Gastrocnemius medialis (tissue), 4 donors: ENCODE measurements at regions not wholly inside any gene's neighbourhood (a gene's known extent, or its start where the extent isn't known, plus 50 kb on each side); places are given as distances from the start of the nearest gene placed in this dataset.

Experiments
- ATAC-seq, 2 donors: fragments of 150-250 bp; one replicate each; pipeline ENCODE4 v1.9.1; 2016
- DNase-seq, 2 donors: peaks; one replicate each; pipeline ENCODE4 v3.0.0-alpha.2; 2019
- H3K27ac ChIP-seq, 4 donors: fragments of 200-600 bp; sonication (generic); 1 replicate in 1 of 4; 2 replicates in 3 of 4; pipeline ENCODE4 v1.5.1; 2016 to 2018; ENCODE audit warnings: mild to moderate bottlenecking in 2 of 4, moderate library complexity in 1 of 4
- H3K27me3 ChIP-seq, 3 donors: fragments of 200-600 bp; sonication (generic) in 2 of 3; 1 replicate in 1 of 3; 2 replicates in 2 of 3; pipeline versions ENCODE4 v1.5.1 to v1.6.0; 2016 to 2019; ENCODE audit warnings: mild to moderate bottlenecking in 1 of 3, moderate library complexity in 1 of 3
- H3K36me3 ChIP-seq, 2 donors: fragments of 200-600 bp; sonication (generic) in 1 of 2; one replicate each; pipeline ENCODE4 v1.5.1; 2017 to 2018
- H3K4me1 ChIP-seq, 2 donors: fragments of 200-600 bp; sonication (generic) in 1 of 2; one replicate each; pipeline ENCODE4 v1.5.1; 2016 to 2017; ENCODE audit warnings: mild to moderate bottlenecking in 2 of 2
- H3K4me3 ChIP-seq, 4 donors: fragments of 200-600 bp; sonication (generic) in 3 of 4; 1 replicate in 1 of 4; 2 replicates in 3 of 4; pipeline ENCODE4 v1.5.1; 2016 to 2019; ENCODE audit warnings: mild to moderate bottlenecking in 2 of 4
- H3K9me3 ChIP-seq, 3 donors: fragments of 200-600 bp; sonication (generic) in 2 of 3; 1 replicate in 1 of 3; 2 replicates in 2 of 3; pipeline ENCODE4 v1.5.1; 2016 to 2019
- POLR2A ChIP-seq, 2 donors: fragments of 450-650 bp; IDR thresholded peaks; one replicate each; pipeline ENCODE4 v1.6.1; 2017; ENCODE audit warnings: antibody characterized with exemption in 2 of 2, mild to moderate bottlenecking in 2 of 2, moderate library complexity in 2 of 2
- in situ Hi-C, 4 donors: fragments of 200-750 bp; cut with MboI; loops; one replicate each; pipeline versions ENCODE4 v1.15.0 to v1.8.0; 2017; ENCODE audit warnings: low sequenced_read_pairs in 4 of 4
- intact Hi-C: fragments of 100-400 bp; cut with DNase I; formaldehyde crosslinking; loops from one replicate; pipeline ENCODE4 v1.15.1; 2023; ENCODE audit warnings: low total_unique reads
- TF ChIP-seq, protein P1 (sequence below), 5 experiments: fragments of 450-650 bp in 3 of 5; fragments of 200-600 bp in 2 of 5; sonication (generic) in 2 of 5; IDR thresholded peaks in 4 of 5; conservative IDR thresholded peaks in 1 of 5; 1 replicate in 4 of 5; 2 replicates in 1 of 5; pipeline ENCODE4 v1.5.1; 2016 to 2019; ENCODE audit warnings: antibody characterized with exemption in 5 of 5, mild to moderate bottlenecking in 3 of 5, moderate library complexity in 3 of 5

GRCh38 chr2:103327966-103328365, 566.1 kb downstream of the TMEM182 start:
- ATAC-seq (no peak), DNase-seq (no peak)
- H3K4me3 ChIP-seq, result no peak overlapping the region
- in situ Hi-C loops (no loop called here), intact Hi-C loops (no loop called here)
- no peaks in the 10 kb centered on the region for H3K36me3 ChIP-seq
- TF ChIP-seq POLR2A (IDR thresholded peaks at IDR 0.05), result no peak
- TF ChIP-seq, protein P1, sequence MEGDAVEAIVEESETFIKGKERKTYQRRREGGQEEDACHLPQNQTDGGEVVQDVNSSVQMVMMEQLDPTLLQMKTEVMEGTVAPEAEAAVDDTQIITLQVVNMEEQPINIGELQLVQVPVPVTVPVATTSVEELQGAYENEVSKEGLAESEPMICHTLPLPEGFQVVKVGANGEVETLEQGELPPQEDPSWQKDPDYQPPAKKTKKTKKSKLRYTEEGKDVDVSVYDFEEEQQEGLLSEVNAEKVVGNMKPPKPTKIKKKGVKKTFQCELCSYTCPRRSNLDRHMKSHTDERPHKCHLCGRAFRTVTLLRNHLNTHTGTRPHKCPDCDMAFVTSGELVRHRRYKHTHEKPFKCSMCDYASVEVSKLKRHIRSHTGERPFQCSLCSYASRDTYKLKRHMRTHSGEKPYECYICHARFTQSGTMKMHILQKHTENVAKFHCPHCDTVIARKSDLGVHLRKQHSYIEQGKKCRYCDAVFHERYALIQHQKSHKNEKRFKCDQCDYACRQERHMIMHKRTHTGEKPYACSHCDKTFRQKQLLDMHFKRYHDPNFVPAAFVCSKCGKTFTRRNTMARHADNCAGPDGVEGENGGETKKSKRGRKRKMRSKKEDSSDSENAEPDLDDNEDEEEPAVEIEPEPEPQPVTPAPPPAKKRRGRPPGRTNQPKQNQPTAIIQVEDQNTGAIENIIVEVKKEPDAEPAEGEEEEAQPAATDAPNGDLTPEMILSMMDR (IDR thresholded peaks at IDR 0.05 in 4 of 5, conservative IDR thresholded peaks at IDR 0.05 in 1 of 5), result no peak
- H3K27me3 ChIP-seq, result no peaks in the 10 kb centered on the region
- no peak overlapping the region for H3K27ac ChIP-seq
- H3K9me3 ChIP-seq, result no peaks in the 10 kb centered on the region
- H3K4me1 ChIP-seq, result no peaks in the 10 kb centered on the region

DNA sequence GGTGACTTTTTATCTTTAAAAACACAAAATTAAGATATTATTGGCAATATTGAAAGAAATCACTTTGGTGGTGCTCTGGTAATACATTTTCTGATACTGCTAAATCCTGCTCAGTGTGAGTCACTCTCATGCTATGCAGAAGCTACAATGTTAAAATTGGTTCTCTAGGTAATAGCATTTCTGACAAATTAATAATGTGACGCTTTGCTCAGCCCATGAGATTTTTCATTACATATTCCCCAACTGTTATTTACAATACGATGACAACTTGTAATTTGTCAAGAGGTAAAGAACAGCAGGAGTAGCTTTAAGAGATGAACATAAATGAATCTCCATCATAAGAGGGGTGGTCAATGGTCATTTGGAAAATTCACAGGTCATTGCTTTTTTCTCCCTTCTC, 573.6 kb downstream of the TMEM182 start:
- TF ChIP-seq, protein P1 (IDR thresholded peaks at IDR 0.05 in 4 of 5, conservative IDR thresholded peaks at IDR 0.05 in 1 of 5), result no peak
- no peak for TF ChIP-seq POLR2A (IDR thresholded peaks at IDR 0.05)
- H3K4me3 ChIP-seq, result no peak overlapping the region
- H3K36me3 ChIP-seq, result no peaks in the 10 kb centered on the region
- in situ Hi-C loops, result no loop called here
- no peaks in the 10 kb centered on the region for H3K4me1 ChIP-seq
- H3K27me3 ChIP-seq, result no peaks in the 10 kb centered on the region
- DNase-seq (no peak), ATAC-seq (no peak)
- H3K27ac ChIP-seq, result no peak overlapping the region
- H3K9me3 ChIP-seq, result no peaks in the 10 kb centered on the region
- intact Hi-C loops, result no loop called here

DNA sequence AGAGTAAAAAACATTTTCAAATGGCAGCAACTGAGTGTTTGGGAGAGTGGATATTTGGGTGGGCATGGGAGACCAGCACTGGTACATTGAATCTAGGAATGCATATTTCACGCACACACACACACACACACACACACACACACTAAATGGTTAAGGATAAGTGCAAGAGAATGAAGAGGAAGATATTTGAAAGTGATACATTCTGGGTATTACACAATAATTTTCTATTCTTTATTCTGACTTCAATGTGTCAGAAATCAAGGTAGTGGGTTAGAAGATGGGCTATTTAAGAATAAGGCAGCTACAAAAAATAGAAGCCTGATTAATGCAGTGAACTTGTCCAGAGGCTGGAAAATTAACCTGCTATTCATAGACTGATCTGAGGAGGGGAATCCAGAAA, 577.0 kb downstream of the TMEM182 start:
- in situ Hi-C loops, result no loop called here

DNA sequence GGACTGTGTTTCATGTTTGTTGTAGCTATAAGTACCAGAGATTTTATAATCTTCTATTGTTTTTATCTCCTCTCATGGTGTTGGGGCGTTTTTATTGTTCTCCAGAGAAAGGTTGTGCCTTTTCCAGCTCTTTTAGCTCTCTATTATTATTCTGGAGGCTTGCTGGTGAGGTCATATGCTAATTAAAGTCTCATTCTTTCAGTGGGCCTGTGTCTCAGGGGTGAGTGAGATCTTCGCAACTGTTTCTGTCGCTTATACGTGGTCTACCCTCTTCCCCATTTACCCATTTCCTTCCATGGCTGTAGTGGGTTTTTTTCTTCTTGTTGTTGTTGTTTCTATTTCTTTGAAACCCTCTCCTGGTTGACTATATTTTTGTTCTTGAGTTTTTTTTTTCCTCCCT, 584.9 kb downstream of the TMEM182 start:
- Histone ChIP-seq H3K27me3 (no peaks in the 10 kb centered on the region), H3K27ac (no peak overlapping the region), H3K4me1 (no peaks in the 10 kb centered on the region), H3K9me3 (no peaks in the 10 kb centered on the region), H3K36me3 (no peaks in the 10 kb centered on the region), H3K4me3 (no peak overlapping the region)
- DNase-seq, result no peak
- intact Hi-C loops (no loop called here), in situ Hi-C loops (no loop called here)
- no peak for TF ChIP-seq POLR2A (IDR thresholded peaks at IDR 0.05)
- TF ChIP-seq, protein P1 (IDR thresholded peaks at IDR 0.05 in 4 of 5, conservative IDR thresholded peaks at IDR 0.05 in 1 of 5), result no peak
- no peak for ATAC-seq

More for the DNA sequence above, 577.0 kb downstream of the TMEM182 start:
- ATAC-seq (no peak), DNase-seq (no peak)
- no peak for TF ChIP-seq POLR2A (IDR thresholded peaks at IDR 0.05)
- TF ChIP-seq, protein P1 (IDR thresholded peaks at IDR 0.05 in 4 of 5, conservative IDR thresholded peaks at IDR 0.05 in 1 of 5), result no peak
- H3K4me1 ChIP-seq, result no peaks in the 10 kb centered on the region
- H3K9me3 ChIP-seq, result no peaks in the 10 kb centered on the region
- H3K4me3 ChIP-seq, result no peak overlapping the region
- intact Hi-C loops, result no loop called here
- H3K27ac ChIP-seq, result no peak overlapping the region
- no peaks in the 10 kb centered on the region for H3K27me3 ChIP-seq
- no peaks in the 10 kb centered on the region for H3K36me3 ChIP-seq

GRCh38 chr2:103353774-103354173, 591.9 kb downstream of the TMEM182 start:
- in situ Hi-C loops, result no loop called here
- TF ChIP-seq, protein P1 (IDR thresholded peaks at IDR 0.05 in 4 of 5, conservative IDR thresholded peaks at IDR 0.05 in 1 of 5), result no peak
- TF ChIP-seq POLR2A (IDR thresholded peaks at IDR 0.05), result no peak
- no peak for ATAC-seq

More at GRCh38 chr2:103353774-103354173, 591.9 kb downstream of the TMEM182 start:
- H3K36me3 ChIP-seq, result no peaks in the 10 kb centered on the region
- no peak overlapping the region for H3K27ac ChIP-seq
- H3K27me3 ChIP-seq, result no peaks in the 10 kb centered on the region
- intact Hi-C loops, result no loop called here
- no peak overlapping the region for H3K4me3 ChIP-seq
- H3K4me1 ChIP-seq, result no peaks in the 10 kb centered on the region
- DNase-seq, result no peak
- H3K9me3 ChIP-seq, result no peaks in the 10 kb centered on the region
